ENCODE measurements at regions not wholly inside any gene's neighbourhood (a gene's known extent, or its start where the extent isn't known, plus 50 kb on each side); places are given as distances from the start of the nearest gene placed in this dataset.

DNA sequence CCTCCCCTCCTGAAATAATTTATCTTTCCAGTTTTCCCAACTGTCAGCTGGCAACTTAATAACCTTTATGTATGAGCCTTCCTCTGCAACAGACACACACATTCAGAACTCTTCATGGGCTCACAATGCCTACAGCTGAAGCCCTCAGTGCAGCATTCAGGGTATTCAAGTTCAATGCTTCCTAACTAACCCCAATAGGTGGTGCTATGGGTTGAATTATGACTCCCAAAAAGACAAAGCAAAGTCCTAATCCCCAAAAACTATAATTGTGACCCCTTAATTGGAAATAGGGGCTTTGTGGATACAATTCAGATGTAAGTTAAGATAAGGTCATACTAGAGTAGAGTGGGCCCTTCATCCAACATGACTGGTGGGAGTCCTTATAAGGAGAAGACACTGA is 202.2 kb downstream of the SUCLA2 start:
- TF ChIP-seq, protein P1, sequence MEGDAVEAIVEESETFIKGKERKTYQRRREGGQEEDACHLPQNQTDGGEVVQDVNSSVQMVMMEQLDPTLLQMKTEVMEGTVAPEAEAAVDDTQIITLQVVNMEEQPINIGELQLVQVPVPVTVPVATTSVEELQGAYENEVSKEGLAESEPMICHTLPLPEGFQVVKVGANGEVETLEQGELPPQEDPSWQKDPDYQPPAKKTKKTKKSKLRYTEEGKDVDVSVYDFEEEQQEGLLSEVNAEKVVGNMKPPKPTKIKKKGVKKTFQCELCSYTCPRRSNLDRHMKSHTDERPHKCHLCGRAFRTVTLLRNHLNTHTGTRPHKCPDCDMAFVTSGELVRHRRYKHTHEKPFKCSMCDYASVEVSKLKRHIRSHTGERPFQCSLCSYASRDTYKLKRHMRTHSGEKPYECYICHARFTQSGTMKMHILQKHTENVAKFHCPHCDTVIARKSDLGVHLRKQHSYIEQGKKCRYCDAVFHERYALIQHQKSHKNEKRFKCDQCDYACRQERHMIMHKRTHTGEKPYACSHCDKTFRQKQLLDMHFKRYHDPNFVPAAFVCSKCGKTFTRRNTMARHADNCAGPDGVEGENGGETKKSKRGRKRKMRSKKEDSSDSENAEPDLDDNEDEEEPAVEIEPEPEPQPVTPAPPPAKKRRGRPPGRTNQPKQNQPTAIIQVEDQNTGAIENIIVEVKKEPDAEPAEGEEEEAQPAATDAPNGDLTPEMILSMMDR (IDR thresholded peaks at IDR 0.05): no peak
- TF ChIP-seq POLR2A (IDR thresholded peaks at IDR 0.05): no peak
